ENCODE measurements at regions not wholly inside any gene's neighbourhood (a gene's known extent, or its start where the extent isn't known, plus 50 kb on each side); places are given as distances from the start of the nearest gene placed in this dataset.

DNA sequence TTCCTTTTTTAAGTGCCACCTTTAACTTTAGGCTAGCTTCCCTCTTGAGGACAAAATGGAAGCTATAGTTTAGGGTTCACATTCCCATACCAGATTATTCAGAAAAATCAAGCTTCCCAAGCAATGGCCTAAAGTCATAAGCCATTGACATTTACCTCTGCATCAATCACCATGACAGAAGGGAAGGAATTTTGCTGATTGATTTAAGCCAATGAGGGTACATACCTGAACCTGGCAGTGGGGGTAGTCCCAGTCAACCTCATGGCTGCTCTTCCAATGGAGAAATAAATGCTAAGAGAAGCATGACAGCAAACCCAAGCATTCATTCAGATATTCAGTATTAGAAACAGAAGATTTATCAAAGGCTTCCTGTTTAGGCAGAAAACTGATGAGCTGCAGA, 128.4 kb upstream of the CREB1 start:
- TF ChIP-seq, protein P1, sequence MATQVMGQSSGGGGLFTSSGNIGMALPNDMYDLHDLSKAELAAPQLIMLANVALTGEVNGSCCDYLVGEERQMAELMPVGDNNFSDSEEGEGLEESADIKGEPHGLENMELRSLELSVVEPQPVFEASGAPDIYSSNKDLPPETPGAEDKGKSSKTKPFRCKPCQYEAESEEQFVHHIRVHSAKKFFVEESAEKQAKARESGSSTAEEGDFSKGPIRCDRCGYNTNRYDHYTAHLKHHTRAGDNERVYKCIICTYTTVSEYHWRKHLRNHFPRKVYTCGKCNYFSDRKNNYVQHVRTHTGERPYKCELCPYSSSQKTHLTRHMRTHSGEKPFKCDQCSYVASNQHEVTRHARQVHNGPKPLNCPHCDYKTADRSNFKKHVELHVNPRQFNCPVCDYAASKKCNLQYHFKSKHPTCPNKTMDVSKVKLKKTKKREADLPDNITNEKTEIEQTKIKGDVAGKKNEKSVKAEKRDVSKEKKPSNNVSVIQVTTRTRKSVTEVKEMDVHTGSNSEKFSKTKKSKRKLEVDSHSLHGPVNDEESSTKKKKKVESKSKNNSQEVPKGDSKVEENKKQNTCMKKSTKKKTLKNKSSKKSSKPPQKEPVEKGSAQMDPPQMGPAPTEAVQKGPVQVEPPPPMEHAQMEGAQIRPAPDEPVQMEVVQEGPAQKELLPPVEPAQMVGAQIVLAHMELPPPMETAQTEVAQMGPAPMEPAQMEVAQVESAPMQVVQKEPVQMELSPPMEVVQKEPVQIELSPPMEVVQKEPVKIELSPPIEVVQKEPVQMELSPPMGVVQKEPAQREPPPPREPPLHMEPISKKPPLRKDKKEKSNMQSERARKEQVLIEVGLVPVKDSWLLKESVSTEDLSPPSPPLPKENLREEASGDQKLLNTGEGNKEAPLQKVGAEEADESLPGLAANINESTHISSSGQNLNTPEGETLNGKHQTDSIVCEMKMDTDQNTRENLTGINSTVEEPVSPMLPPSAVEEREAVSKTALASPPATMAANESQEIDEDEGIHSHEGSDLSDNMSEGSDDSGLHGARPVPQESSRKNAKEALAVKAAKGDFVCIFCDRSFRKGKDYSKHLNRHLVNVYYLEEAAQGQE (IDR thresholded peaks at IDR 0.05; ENCODE audit: insufficient read depth in 1 of 2, low read depth in 2 of 2, low read length in 2 of 2) = no peak
- TF ChIP-seq FOXP2 (optimal IDR thresholded peaks at IDR 0.05; ENCODE audit: borderline replicate concordance, extremely low read depth, extremely low read length, insufficient read depth) = no peak
- no peak for TF ChIP-seq POLR2AphosphoS5 (IDR thresholded peaks at IDR 0.05; ENCODE audit: low read depth, low read length)
- TF ChIP-seq TAF1 (IDR thresholded peaks at IDR 0.05; ENCODE audit: borderline replicate concordance, insufficient read depth, low read length) = no peak
- TF ChIP-seq SIN3A (IDR thresholded peaks at IDR 0.05; ENCODE audit: borderline replicate concordance, insufficient read depth, low read length) = no peak

- TF ChIP-seq POLR2AphosphoS5 (IDR thresholded peaks at IDR 0.05; ENCODE audit: low read depth, low read length) = no peak
- TF ChIP-seq TAF1 (IDR thresholded peaks at IDR 0.05; ENCODE audit: borderline replicate concordance, insufficient read depth, low read length) = no peak
- no peak for TF ChIP-seq FOXP2 (optimal IDR thresholded peaks at IDR 0.05; ENCODE audit: borderline replicate concordance, extremely low read depth, extremely low read length, insufficient read depth)
- TF ChIP-seq, protein P1 (IDR thresholded peaks at IDR 0.05; ENCODE audit: insufficient read depth in 1 of 2, low read depth in 2 of 2, low read length in 2 of 2) = no peak
- no peak for TF ChIP-seq SIN3A (IDR thresholded peaks at IDR 0.05; ENCODE audit: borderline replicate concordance, insufficient read depth, low read length)
These were observed 126.6 kb upstream of the CREB1 start for GRCh38 chr2:207403141-207403540.

- TF ChIP-seq FOXP2 (optimal IDR thresholded peaks at IDR 0.05; ENCODE audit: borderline replicate concordance, extremely low read depth, extremely low read length, insufficient read depth) (no peak), SIN3A (IDR thresholded peaks at IDR 0.05; ENCODE audit: borderline replicate concordance, insufficient read depth, low read length) (no peak), TAF1 (IDR thresholded peaks at IDR 0.05; ENCODE audit: borderline replicate concordance, insufficient read depth, low read length) (no peak), POLR2AphosphoS5 (IDR thresholded peaks at IDR 0.05; ENCODE audit: low read depth, low read length) (no peak)
- TF ChIP-seq, protein P1 (IDR thresholded peaks at IDR 0.05; ENCODE audit: insufficient read depth in 1 of 2, low read depth in 2 of 2, low read length in 2 of 2) = no peak
These were observed 125.8 kb upstream of the CREB1 start for GRCh38 chr2:207403950-207404349.

DNA sequence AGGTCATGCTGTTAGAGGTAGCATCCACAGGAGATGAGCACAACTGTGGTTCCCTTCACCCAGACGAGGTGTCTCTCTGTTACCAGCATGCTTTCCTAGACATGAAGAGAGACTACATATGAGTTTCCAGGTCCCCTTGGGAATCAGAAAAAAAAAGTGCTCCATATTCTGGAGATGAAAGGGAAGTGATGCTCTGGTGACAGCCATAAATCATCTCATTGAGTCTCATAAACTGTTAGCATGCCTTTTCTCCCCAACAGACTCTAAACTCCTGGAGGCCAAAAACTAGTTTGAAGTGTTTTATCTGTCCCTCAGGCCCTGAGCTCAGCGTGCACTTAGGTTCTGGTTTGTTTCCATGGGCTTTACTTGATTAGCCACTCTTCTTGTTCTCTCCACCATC, 124.6 kb upstream of the CREB1 start:
- no peak for TF ChIP-seq FOXP2 (optimal IDR thresholded peaks at IDR 0.05; ENCODE audit: borderline replicate concordance, extremely low read depth, extremely low read length, insufficient read depth)
- no peak for TF ChIP-seq POLR2AphosphoS5 (IDR thresholded peaks at IDR 0.05; ENCODE audit: low read depth, low read length)
- TF ChIP-seq, protein P1 (IDR thresholded peaks at IDR 0.05; ENCODE audit: insufficient read depth in 1 of 2, low read depth in 2 of 2, low read length in 2 of 2) = no peak
- no peak for TF ChIP-seq SIN3A (IDR thresholded peaks at IDR 0.05; ENCODE audit: borderline replicate concordance, insufficient read depth, low read length)
- TF ChIP-seq TAF1 (IDR thresholded peaks at IDR 0.05; ENCODE audit: borderline replicate concordance, insufficient read depth, low read length) = no peak
